ENCODE measurements at regions not wholly inside any gene's neighbourhood (a gene's known extent, or its start where the extent isn't known, plus 50 kb on each side); places are given as distances from the start of the nearest gene placed in this dataset.

DNA sequence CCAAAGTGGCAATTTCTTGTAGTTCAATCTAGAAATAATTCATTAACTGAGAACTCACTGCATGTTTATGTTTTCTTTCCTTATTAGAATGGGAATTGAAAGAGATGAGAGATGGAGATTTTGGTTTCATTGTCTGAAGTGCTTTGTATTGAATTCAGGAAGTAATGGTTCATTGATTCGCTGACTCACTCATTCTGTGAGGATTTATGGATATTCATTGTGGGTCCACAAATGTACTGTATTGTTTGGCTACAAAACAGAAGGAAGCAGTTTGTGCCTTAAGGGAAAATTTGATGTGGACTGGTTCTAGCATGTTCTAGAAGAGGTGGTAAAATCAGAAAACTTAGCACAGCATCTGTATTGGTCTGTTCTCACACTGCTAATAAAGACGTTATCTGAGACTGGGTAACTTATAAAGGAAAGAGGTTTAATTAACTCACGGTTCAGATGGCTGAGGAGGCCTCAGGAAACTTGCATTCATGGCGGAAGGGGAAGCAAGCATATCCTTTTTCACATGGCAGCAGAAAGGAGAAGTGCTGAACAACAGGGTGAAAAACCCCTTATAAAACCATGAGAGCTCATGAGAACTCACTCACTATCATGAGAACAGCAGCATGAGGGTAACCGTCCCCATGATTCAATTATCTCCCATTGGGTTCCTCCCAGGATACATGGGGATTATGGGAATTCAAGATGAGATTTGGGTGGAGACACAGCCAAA is 132.3 kb upstream of the VCX3A start:
- TF ChIP-seq, protein P1, sequence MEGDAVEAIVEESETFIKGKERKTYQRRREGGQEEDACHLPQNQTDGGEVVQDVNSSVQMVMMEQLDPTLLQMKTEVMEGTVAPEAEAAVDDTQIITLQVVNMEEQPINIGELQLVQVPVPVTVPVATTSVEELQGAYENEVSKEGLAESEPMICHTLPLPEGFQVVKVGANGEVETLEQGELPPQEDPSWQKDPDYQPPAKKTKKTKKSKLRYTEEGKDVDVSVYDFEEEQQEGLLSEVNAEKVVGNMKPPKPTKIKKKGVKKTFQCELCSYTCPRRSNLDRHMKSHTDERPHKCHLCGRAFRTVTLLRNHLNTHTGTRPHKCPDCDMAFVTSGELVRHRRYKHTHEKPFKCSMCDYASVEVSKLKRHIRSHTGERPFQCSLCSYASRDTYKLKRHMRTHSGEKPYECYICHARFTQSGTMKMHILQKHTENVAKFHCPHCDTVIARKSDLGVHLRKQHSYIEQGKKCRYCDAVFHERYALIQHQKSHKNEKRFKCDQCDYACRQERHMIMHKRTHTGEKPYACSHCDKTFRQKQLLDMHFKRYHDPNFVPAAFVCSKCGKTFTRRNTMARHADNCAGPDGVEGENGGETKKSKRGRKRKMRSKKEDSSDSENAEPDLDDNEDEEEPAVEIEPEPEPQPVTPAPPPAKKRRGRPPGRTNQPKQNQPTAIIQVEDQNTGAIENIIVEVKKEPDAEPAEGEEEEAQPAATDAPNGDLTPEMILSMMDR (IDR thresholded peaks at IDR 0.05; ENCODE audit: poor library complexity) = no peak
- TF ChIP-seq EZH2phosphoT487 (IDR thresholded peaks at IDR 0.05; ENCODE audit: low read depth, severe bottlenecking, unreplicated experiment) (no peak), EZH2 (IDR thresholded peaks at IDR 0.05; ENCODE audit: borderline replicate concordance) (no peak)

Data from hepatocyte (in vitro differentiated cells).